Type B pancreatic cell (in vitro differentiated cells): ENCODE measurements at regions not wholly inside any gene's neighbourhood (a gene's known extent, or its start where the extent isn't known, plus 50 kb on each side); places are given as distances from the start of the nearest gene placed in this dataset.

Experiments
- DNase-seq: peaks from one replicate; pipeline ENCODE4 v3.0.0; 2021; ENCODE audit warnings: mixed read lengths; ENCODE audit not compliant: unreplicated experiment; ENCODE audit errors: extremely low spot score
- H3K27ac Mint-ChIP-seq: 2 replicates; pipeline ENCODE4 v1.8.0; 2021; ENCODE audit warnings: mild to moderate bottlenecking, mixed read lengths
- H3K27me3 Mint-ChIP-seq: 2 replicates; pipeline ENCODE4 v1.8.0; 2021; ENCODE audit warnings: mixed read lengths
- H3K36me3 Mint-ChIP-seq: 2 replicates; pipeline ENCODE4 v1.8.0; 2021; ENCODE audit warnings: mixed read lengths
- H3K4me1 Mint-ChIP-seq: one replicate; pipeline ENCODE4 v1.8.0; 2021; ENCODE audit warnings: mixed read lengths; ENCODE audit not compliant: unreplicated experiment
- H3K4me3 Mint-ChIP-seq: 2 replicates; pipeline ENCODE4 v1.8.0; 2021; ENCODE audit warnings: mild to moderate bottlenecking, mixed read lengths
- H3K9me3 Mint-ChIP-seq: 2 replicates; pipeline ENCODE4 v1.8.0; 2021; ENCODE audit warnings: mixed read lengths
- CTCF ChIP-seq: fragments of 200-600 bp; sonication (generic); conservative IDR thresholded peaks from 2 replicates; pipeline ENCODE4 v1.5.0; 2021; ENCODE audit warnings: antibody characterized with exemption, mild to moderate bottlenecking

- H3K36me3 Mint-ChIP-seq = no peaks in the 10 kb centered on the region
- no peak for DNase-seq
- no peak for TF ChIP-seq CTCF
- H3K27ac Mint-ChIP-seq = no peak overlapping the region
- no peak overlapping the region for H3K4me3 Mint-ChIP-seq
- no peaks in the 10 kb centered on the region for H3K27me3 Mint-ChIP-seq
- H3K4me1 Mint-ChIP-seq = peaks cover 27% of the 10 kb centered on the region
- H3K9me3 Mint-ChIP-seq = peaks cover under 1% of the 10 kb centered on the region
Observed at GRCh38 chr2:9707611-9708160, 76.9 kb upstream of the YWHAQ start.

- Mint-ChIP-seq H3K27ac (no peak overlapping the region), H3K27me3 (no peaks in the 10 kb centered on the region)
Observed at GRCh38 chr2:9708683-9709538, 78.1 kb upstream of the YWHAQ start.

GRCh38 chr2:9709539-9710285, 78.9 kb upstream of the YWHAQ start:
- DNase-seq = no peak
- Mint-ChIP-seq H3K4me1 (peaks cover 20% of the 10 kb centered on the region), H3K4me3 (no peak overlapping the region), H3K9me3 (no peaks in the 10 kb centered on the region), H3K27me3 (no peaks in the 10 kb centered on the region), H3K36me3 (no peaks in the 10 kb centered on the region), H3K27ac (no peak overlapping the region)
- TF ChIP-seq CTCF = no peak

More at GRCh38 chr2:9708683-9709538, 78.1 kb upstream of the YWHAQ start:
- no peak overlapping the region for H3K4me3 Mint-ChIP-seq
- no peaks in the 10 kb centered on the region for H3K36me3 Mint-ChIP-seq
- no peaks in the 10 kb centered on the region for H3K9me3 Mint-ChIP-seq
- no peak for TF ChIP-seq CTCF
- DNase-seq = no peak
- H3K4me1 Mint-ChIP-seq = peaks cover 20% of the 10 kb centered on the region

- Mint-ChIP-seq H3K4me1 (peaks cover 20% of the 10 kb centered on the region), H3K27me3 (no peaks in the 10 kb centered on the region), H3K4me3 (no peak overlapping the region), H3K36me3 (no peaks in the 10 kb centered on the region), H3K9me3 (no peaks in the 10 kb centered on the region), H3K27ac (no peak overlapping the region)
- DNase-seq = no peak
- TF ChIP-seq CTCF = no peak
Observed at GRCh38 chr2:9710311-9710710, 79.5 kb upstream of the YWHAQ start.

GRCh38 chr2:9712263-9712662, 81.5 kb upstream of the YWHAQ start:
- Mint-ChIP-seq H3K27ac (no peak overlapping the region), H3K9me3 (no peaks in the 10 kb centered on the region), H3K36me3 (no peaks in the 10 kb centered on the region), H3K4me3 (no peak overlapping the region), H3K4me1 (peaks cover 11% of the 10 kb centered on the region), H3K27me3 (no peaks in the 10 kb centered on the region)
- no peak for TF ChIP-seq CTCF
- DNase-seq = no peak
